SK-N-SH (cell line): ENCODE measurements at regions not wholly inside any gene's neighbourhood (a gene's known extent, or its start where the extent isn't known, plus 50 kb on each side); places are given as distances from the start of the nearest gene placed in this dataset.

Source experiments
- CTCF ChIA-PET: fragments of 300-600, 350-600 bp; formaldehyde crosslinking; extraction: SDS; loops from one replicate; lab custom pipeline; 2021; lab: Yijun Ruan, JAX
- POLR2A ChIA-PET: fragments of 350-600 bp; sonication (Branson Sonifier 250); formaldehyde crosslinking; extraction: SDS; loops from one replicate; lab custom pipeline; 2020; ENCODE audit warnings: antibody characterized with exemption, inconsistent platforms; lab: Yijun Ruan, JAX
- DNase-seq: peaks from one replicate; pipeline ENCODE4 v3.0.0; 2012
- H2AFZ ChIP-seq: fragments of 200-600 bp; sonication (generic); 2 replicates; pipeline ENCODE4 v1.8.1; 2016; ENCODE audit warnings: antibody characterized with exemption, mild to moderate bottlenecking, low read depth
- H3F3A ChIP-seq: fragments of 200-600 bp; sonication (generic); replicated peaks from 2 replicates; pipeline ENCODE3; 2016; ENCODE audit warnings: antibody characterized with exemption, mild to moderate bottlenecking; ENCODE audit not compliant: insufficient read depth
- H3K27ac ChIP-seq, 2 experiments: fragments of 200-500 bp in 1 of 2; fragments of 200-600 bp in 1 of 2; sonication (Bioruptor generic) in 1 of 2; sonication (generic), shearing (Covaris generic) in 1 of 2; 2 replicates each; pipeline versions ENCODE4 v1.5.1 to v1.6.1; 2014 to 2016; ENCODE audit warnings: low read depth in 2 of 2, inconsistent platforms in 1 of 2, low read length in 1 of 2, mild to moderate bottlenecking in 1 of 2, mixed read lengths in 1 of 2
- H3K27me3 ChIP-seq: fragments of 200-600 bp; sonication (generic), shearing (Covaris generic); 2 replicates; pipeline ENCODE4 v1.6.1; 2016; ENCODE audit warnings: mixed run types; ENCODE audit not compliant: insufficient read depth
- H3K36me3 ChIP-seq, 2 experiments: fragments of 200-500 bp in 1 of 2; fragments of 200-600 bp in 1 of 2; sonication (Bioruptor generic) in 1 of 2; sonication (generic) in 1 of 2; replicated peaks in 1 of 2; 2 replicates each; pipeline versions ENCODE3 to v1.5.1; 2014 to 2016; ENCODE audit warnings: low read length in 1 of 2, mild to moderate bottlenecking in 1 of 2; ENCODE audit not compliant: insufficient read depth in 2 of 2, control insufficient read depth in 1 of 2
- H3K4me1 ChIP-seq, 2 experiments: fragments of 200-500 bp in 1 of 2; fragments of 200-600 bp in 1 of 2; sonication (Bioruptor generic) in 1 of 2; sonication (generic), shearing (Covaris generic) in 1 of 2; 2 replicates each; pipeline versions ENCODE4 v1.5.1 to v1.6.1; 2014 to 2016; ENCODE audit warnings: low read depth in 1 of 2, low read length in 1 of 2, mixed run types in 1 of 2; ENCODE audit not compliant: insufficient read depth in 2 of 2, control insufficient read depth in 1 of 2
- H3K4me2 ChIP-seq: fragments of 200-600 bp; sonication (generic), shearing (Covaris generic); 2 replicates; pipeline ENCODE4 v1.6.1; 2017; ENCODE audit warnings: mixed run types
- H3K4me3 ChIP-seq, 2 experiments: fragments of 200-500 bp in 1 of 2; fragments of 200-600 bp in 1 of 2; sonication (Bioruptor generic) in 1 of 2; sonication (generic), shearing (Covaris generic) in 1 of 2; 2 replicates each; pipeline versions ENCODE4 v1.5.1 to v1.8.1; 2014 to 2016; ENCODE audit warnings: low read depth in 2 of 2, inconsistent platforms in 1 of 2, low read length in 1 of 2, mild to moderate bottlenecking in 1 of 2, mixed read lengths in 1 of 2, moderate library complexity in 1 of 2
- H3K79me2 ChIP-seq: fragments of 200-600 bp; sonication (generic); 2 replicates; pipeline ENCODE4 v1.8.1; 2017; ENCODE audit warnings: mild to moderate bottlenecking; ENCODE audit not compliant: insufficient read depth
- H3K9ac ChIP-seq: fragments of 200-600 bp; sonication (generic); 2 replicates; pipeline ENCODE4 v1.6.1; 2017; ENCODE audit warnings: mixed run types
- H3K9me2 ChIP-seq: fragments of 200-600 bp; sonication (generic); 2 replicates; pipeline ENCODE4 v1.6.1; 2017; ENCODE audit warnings: mixed run types
- H3K9me3 ChIP-seq: fragments of 200-600 bp; sonication (generic); 2 replicates; pipeline ENCODE4 v1.6.1; 2017; ENCODE audit warnings: mixed run types, mild to moderate bottlenecking, moderate library complexity
- H4K20me1 ChIP-seq: fragments of 200-600 bp; sonication (generic); 2 replicates; pipeline ENCODE4 v1.6.1; 2017; ENCODE audit warnings: mild to moderate bottlenecking, mixed run types; ENCODE audit not compliant: insufficient read depth
- FOXJ3 ChIP-seq: sonication (generic); formaldehyde crosslinking; IDR thresholded peaks from 2 replicates; pipeline ENCODE4 v1.5.1; 2020; ENCODE audit warnings: mild to moderate bottlenecking, missing genetic modification reagents
- FOXM1 ChIP-seq: IDR thresholded peaks from 2 replicates; pipeline ENCODE4 v1.4.0; 2012; ENCODE audit warnings: low read depth, mild to moderate bottlenecking
- JUND ChIP-seq: IDR thresholded peaks from 2 replicates; pipeline ENCODE4 v1.4.0; 2012
- MAX ChIP-seq: IDR thresholded peaks from 2 replicates; pipeline ENCODE4 v1.4.0; 2012; ENCODE audit warnings: low read depth
- MXI1 ChIP-seq: IDR thresholded peaks from 2 replicates; pipeline ENCODE4 v1.6.1; 2012; ENCODE audit warnings: mild to moderate bottlenecking, low read depth, low read length, improper control_type of control experiment
- POLR2AphosphoS5 ChIP-seq: IDR thresholded peaks from 2 replicates; pipeline ENCODE4 v1.6.1; 2012; ENCODE audit warnings: low read depth, low read length
- RXRA ChIP-seq: IDR thresholded peaks from 2 replicates; pipeline ENCODE4 v1.4.0; 2012; ENCODE audit warnings: low read depth, mild to moderate bottlenecking, borderline replicate concordance
- SIN3A ChIP-seq: IDR thresholded peaks from 2 replicates; pipeline ENCODE4 v1.6.1; 2012; ENCODE audit warnings: low read depth, mild to moderate bottlenecking, low read length, moderate library complexity, borderline replicate concordance
- USF2 ChIP-seq: fragments of 150-350 bp; IDR thresholded peaks from 2 replicates; pipeline ENCODE4 v1.6.1; 2017; ENCODE audit warnings: antibody characterized with exemption, low read length, low read depth, borderline replicate concordance
- ZBTB33 ChIP-seq: IDR thresholded peaks from 2 replicates; pipeline ENCODE4 v1.4.0; 2012; ENCODE audit warnings: low read depth, borderline replicate concordance
- WGBS: methylation state at CpG from one replicate; pipeline ENCODE4 v1.1.6; 2017; ENCODE audit warnings: low lambda C conversion rate; 5-methylcytosine and 5-hydroxymethylcytosine counted together

GRCh38 chrX:9280831-9281230, 184.0 kb upstream of the TBL1X start:
- WGBS, result 31% methylated on average over 6 of the region's 6 CpGs
- POLR2A ChIA-PET, result no interaction called here
- Histone ChIP-seq H2AFZ (no peak overlapping the region), H3K27me3 (no peaks in the 10 kb centered on the region), H3K79me2 (no peaks in the 10 kb centered on the region), H3K9me2 (no peaks in the 10 kb centered on the region), H3K36me3 (no peaks in the 10 kb centered on the region), H3K4me3 (no peak overlapping the region), H3K9me3 (no peaks in the 10 kb centered on the region), H3K4me2 (no peak overlapping the region), H3K4me1 (no peaks in the 10 kb centered on the region), H3K9ac (no peak overlapping the region), H3F3A (no peaks in the 10 kb centered on the region), H4K20me1 (no peaks in the 10 kb centered on the region), H3K27ac (no peak overlapping the region)
- DNase-seq, result no peak
- TF ChIP-seq MAX (no peak), MXI1 (no peak), SIN3A (no peak)
- CTCF ChIA-PET, result interaction anchor here (1.2 kb wide), 1 partner anchor 14 kb away, joined by 4 read pairs; no protein-coding TSS in a partner anchor

GRCh38 chrX:9282325-9282724, 182.5 kb upstream of the TBL1X start:
- no peak overlapping the region for H3K9ac ChIP-seq
- no peaks in the 10 kb centered on the region for H3K9me2 ChIP-seq

More at GRCh38 chrX:9282325-9282724, 182.5 kb upstream of the TBL1X start:
- TF ChIP-seq ZBTB33 (no peak), FOXJ3 (CRISPR knock-in tag) (no peak), USF2 (no peak), RXRA (no peak), POLR2AphosphoS5 (no peak), FOXM1 (no peak), JUND (no peak)
- WGBS, result 8% methylated on average over 2 of the region's 2 CpGs
- Histone ChIP-seq H3K79me2 (no peaks in the 10 kb centered on the region), H3K9me3 (no peaks in the 10 kb centered on the region), H4K20me1 (no peaks in the 10 kb centered on the region), H3K4me2 (no peak overlapping the region), H3K4me1 (no peaks in the 10 kb centered on the region), H3K4me3 (no peak overlapping the region), H3F3A (no peaks in the 10 kb centered on the region), H2AFZ (no peak overlapping the region), H3K36me3 (no peaks in the 10 kb centered on the region), H3K27ac (no peak overlapping the region), H3K27me3 (no peaks in the 10 kb centered on the region)
- no peak for DNase-seq
- POLR2A ChIA-PET, result no interaction called here
- CTCF ChIA-PET, result no interaction called here
